SH-SY5Y (cell line): ENCODE measurements at regions not wholly inside any gene's neighbourhood (a gene's known extent, or its start where the extent isn't known, plus 50 kb on each side); places are given as distances from the start of the nearest gene placed in this dataset.

ENCODE experiments used
- GATA2 ChIP-seq: IDR thresholded peaks from 2 replicates; pipeline ENCODE4 v1.6.1; 2011; ENCODE audit warnings: mild to moderate bottlenecking, low read depth, low read length
- GATA3 ChIP-seq: IDR thresholded peaks from 2 replicates; pipeline ENCODE4 v1.6.1; 2011; ENCODE audit warnings: low read depth, mild to moderate bottlenecking, low read length, moderate library complexity

DNA sequence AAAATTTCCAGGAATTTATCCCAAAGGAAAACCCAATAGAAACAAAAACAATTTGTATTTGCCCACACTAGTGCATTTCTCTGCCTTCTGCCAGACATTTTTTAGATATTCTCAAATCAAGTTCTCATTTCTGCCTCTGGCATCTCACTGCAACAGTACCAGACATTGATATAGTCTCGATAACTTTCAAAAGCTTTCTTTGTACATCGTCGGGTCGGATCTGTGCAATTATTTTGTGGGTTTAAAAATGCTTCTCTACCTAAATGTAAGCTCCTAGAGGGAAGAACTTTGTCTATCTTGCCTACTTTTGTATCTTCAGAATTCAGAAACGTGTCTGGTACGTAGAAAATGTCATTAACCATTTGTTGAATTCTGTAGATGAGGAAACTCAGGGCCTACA lies 125.5 kb upstream of the LIFR start:
- TF ChIP-seq GATA3 (no peak), GATA2 (no peak)

GRCh38 chr5:38686658-38687057 lies 130.2 kb upstream of the LIFR start:
- TF ChIP-seq GATA3 (no peak), GATA2 (no peak)

DNA sequence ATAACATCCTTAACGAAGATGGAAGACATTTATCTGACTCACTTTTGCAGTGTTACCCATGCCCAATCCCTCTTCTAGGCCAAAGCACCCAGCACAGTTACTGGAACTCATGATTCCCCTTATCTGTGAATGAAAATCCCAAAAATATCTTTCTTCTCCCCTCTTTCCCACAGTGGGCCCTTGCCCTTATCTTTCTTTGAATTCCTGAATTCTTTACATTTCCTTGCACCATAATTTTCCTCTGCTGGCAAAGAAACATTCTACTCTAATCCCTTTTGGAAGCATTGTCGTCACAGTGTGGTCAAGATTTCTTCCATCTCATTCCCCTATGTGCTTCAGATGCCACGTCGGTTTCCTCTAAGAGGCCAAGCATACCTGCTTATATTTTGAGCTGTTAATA lies 135.9 kb upstream of the LIFR start:
- TF ChIP-seq GATA2 (no peak), GATA3 (no peak)

DNA sequence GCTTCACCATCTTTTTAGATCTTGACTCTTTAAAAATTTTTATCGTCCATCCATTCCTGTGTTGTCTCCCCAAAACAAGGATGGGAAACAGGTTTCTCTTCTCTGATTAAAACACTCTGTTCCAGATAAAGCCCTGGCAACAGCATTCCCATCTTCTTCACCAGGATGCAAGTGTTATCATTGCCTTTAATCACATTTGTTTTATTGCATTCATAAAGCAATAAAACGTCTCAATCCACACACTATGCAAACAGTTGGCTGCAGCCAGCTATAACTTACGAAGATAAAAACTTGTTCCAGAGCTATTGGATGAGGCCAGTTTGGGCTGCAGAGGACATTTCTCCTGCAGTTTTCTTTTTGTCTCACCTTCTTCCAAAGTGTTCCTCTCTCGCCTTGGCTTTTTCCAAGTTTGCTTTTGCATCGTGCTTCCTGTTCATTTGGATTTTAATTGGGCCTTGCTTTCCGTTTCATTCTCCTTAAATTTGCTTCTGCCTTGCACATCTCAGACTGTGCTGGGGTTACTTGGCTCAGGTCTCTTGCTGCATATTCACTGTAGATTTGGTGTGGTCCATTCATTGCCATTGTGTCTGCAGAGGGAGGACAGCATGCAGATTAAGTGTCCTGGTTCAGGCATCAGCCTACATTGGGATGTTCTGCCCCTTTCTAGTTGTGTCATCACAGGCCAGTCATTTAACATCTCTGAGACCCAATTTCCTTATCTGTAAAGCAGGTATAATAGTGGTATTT lies 136.5 kb upstream of the LIFR start:
- TF ChIP-seq GATA2 (no peak), GATA3 (no peak)

DNA sequence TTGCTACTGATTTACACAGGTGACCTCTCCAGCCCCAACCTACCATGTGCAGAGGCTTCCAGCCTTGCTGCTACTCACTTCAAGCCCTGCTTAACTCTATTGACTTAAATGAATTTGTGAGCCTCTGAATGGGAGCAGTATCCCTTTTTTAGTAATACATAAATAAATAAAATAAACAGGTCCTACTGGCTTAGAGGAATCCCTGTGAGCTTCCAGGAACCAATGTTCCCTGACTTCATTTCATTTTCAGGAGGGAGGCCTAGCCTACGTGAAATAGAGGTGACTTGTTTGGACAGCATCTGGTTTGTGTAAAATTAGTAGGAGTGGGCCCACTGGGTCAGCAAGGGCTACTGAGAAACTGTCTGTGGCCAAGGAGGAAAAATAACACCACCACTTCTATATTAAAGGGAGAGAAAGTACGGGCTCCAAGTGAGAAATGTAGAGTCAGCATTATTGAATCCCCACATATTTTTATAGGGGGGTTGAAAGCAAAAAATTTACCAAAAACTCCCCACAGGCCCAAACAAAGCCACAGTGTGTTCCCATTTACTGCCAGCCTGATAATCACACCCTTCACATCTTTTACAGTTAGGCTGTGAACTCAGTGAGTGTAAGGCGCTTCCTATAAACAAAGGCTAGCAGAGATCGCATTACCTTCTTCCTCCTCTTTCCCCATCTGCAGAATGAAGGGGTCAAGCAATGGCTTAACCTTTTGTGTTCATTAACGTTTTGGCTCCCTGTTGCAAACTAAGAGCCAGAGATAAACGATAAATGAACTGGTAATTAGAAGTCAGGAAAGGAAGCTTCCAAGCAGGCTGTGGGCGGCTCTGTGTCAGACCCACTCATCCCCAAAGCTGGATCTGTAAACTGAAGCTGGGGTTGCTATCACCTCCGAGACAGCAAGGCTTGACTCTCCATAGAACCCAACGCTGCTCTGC lies 138.8 kb upstream of the LIFR start:
- no peak for TF ChIP-seq GATA3
- TF ChIP-seq GATA2: no peak

- TF ChIP-seq GATA2 (no peak), GATA3 (no peak)
Measured at GRCh38 chr5:38697013-38697412, 140.6 kb upstream of the LIFR start.

DNA sequence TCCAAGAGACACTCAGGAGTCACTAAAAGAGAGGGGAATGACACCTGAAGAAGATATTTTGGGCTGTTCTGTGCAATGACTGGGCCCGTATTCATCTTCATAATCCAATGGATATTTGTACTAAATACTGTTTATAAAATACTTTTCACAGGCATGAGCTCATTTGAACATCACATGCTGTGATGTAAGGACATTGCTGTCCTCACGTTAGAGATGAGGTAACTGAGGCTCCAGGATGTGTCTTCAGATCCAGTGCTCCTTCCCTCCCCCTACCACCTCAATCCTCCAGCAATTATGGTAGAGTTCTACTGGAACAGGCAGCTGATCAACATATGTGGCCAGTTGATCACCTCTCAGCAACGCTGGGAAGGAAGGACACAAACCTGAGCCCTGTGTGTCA lies 139.4 kb upstream of the OSMR start:
- TF ChIP-seq GATA3 (no peak), GATA2 (no peak)

DNA sequence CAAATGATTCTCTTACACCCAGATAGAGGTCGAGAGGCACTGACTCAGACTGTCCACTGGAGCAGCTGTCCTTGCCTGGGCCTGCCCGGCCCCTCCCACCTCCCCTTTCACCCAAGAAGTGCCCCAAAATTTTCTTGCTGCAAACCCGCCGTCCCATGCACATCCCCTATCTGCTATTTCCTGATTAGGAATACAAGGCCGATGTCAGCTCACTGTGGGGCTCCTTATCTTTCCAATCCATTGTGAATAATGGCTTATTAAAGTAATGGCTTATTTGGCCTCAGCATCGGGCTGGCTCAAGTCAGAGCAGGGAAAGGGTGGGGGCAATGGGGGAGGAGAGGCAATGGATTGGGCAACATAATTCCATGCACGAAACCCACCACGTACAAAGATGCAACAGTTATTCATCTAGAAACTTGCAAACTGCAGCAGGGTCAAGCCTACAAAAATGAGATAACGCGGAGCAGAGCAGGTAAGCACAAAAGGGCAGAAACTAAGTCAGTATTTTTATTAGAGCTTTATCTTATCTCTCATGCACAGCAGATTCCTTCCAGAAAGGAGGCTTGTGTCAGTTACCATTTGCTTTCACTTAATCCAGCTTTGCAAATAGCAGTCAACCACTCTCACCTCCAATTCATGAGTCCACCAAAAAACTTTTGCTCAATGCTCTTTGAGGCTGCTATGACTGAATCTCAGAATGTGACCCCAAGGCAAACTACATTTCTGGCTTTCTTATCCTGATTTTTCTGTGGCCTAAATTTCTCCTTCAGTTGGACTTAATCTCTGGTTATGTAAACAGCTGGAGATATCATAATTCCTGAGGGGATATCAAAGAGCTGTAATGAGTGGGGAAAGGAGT lies 138.2 kb upstream of the OSMR start:
- TF ChIP-seq GATA2 (peak; percentile 69), GATA3 (no peak)

DNA sequence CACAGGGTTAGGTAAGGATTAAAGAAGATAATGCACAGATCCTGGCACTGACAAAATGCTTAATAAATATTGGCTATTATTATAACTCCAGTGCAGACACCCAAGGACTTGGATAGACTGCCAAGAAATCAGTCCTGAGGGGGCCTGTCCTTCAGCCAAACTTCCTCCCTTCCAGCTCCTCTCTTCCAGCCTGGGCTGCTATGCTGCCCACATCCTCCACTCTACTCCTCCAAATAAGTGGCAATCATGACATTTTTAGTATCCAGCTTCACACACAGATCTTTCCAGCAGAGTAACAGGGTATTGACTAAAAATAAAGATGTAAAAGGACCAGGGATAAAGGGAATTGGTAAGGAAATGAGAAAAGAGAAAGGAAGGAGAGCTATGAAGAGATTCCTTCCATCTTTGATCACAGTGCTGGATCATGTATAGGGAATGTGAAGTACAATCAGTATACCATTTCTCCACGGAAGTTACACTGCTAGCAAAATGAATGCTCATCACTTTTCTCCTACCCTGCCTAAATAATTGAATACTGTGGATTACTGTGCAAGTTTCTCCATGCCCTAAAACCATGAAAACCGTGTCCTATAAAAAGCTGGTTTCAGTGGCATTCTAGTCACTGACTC lies 136.0 kb upstream of the OSMR start:
- TF ChIP-seq GATA3 (no peak), GATA2 (no peak)

DNA sequence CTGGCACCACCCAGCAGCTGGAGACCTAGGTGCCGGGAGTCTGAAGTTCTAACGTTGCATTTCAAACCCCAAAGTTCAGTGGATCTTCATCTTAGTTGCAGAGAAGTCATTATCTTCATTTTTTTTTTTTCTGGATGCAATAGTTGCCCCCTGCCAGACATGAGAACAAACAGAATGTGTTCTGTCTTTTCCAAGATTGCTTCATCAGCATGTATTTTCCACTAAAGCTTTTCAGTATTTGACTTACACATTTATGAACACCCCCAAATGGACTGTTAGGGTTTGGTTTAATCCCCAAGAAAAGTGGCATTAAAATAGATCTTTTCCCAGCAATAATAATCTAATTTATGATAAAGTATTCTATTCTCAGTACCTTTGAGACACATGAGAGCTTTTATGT lies 135.2 kb upstream of the OSMR start:
- TF ChIP-seq GATA2 (no peak), GATA3 (no peak)

DNA sequence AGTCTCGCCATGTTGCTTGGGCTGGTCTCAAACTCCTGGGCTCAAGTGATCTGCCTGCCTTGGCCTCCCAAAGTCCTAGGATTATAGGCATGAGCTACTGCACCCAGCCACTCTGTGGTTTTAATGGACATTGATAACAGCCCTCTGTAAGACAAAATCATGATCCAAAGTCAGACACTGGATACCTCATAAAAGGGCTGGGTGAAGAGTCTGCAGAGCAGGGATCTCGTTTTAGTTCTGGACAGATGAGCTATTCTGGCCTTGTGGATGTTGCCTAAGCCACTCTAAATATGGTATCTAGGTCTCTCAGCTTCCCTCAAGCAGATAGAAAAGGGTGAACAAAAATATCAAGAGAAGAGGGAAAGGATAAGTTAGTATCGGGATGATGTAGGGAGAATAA lies 133.4 kb upstream of the OSMR start:
- TF ChIP-seq GATA2: no peak
- no peak for TF ChIP-seq GATA3

DNA sequence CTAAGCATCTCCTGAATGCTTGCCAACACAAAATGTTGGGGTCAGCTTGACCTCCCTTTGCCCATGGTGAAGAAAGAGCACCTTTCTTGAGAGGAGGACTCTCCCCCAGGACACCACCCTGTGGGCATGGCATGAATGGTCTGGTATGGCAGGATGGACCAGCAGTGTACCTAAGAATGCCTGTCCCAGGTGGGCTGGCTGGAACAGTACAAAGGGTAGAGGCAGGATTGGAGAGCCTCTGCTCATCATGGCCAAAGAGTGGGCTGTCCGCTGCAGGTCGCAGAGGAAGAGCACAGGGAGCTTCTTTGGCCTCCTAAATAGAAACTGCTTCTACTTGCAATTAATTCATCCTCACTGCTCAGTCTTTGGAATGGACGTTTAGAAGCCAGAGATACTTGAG lies 131.6 kb upstream of the OSMR start:
- TF ChIP-seq GATA2 (no peak), GATA3 (no peak)

GRCh38 chr5:38714703-38715355 lies 131.0 kb upstream of the OSMR start:
- TF ChIP-seq GATA3 (no peak), GATA2 (no peak)
